Activated gamma-delta T cell treated with Interleukin-2 at 50 U/mL for 16 hours (primary cell): ENCODE measurements at regions not wholly inside any gene's neighbourhood (a gene's known extent, or its start where the extent isn't known, plus 50 kb on each side); places are given as distances from the start of the nearest gene placed in this dataset.

Experiments used
- DNase-seq: peaks from one replicate; pipeline ENCODE4 v3.0.0-alpha.2; 2020

- DNase-seq: no peak
Measured at GRCh38 chr10:10873289-10873688, 144.4 kb upstream of the CELF2 start.

GRCh38 chr10:10873915-10874314 lies 143.8 kb upstream of the CELF2 start:
- no peak for DNase-seq

GRCh38 chr10:10878963-10879362 lies 138.7 kb upstream of the CELF2 start:
- no peak for DNase-seq

- DNase-seq: no peak
Measured at GRCh38 chr10:10881117-10881813, 136.4 kb upstream of the CELF2 start.

- DNase-seq: no peak
Measured at GRCh38 chr10:10883737-10884136, 133.9 kb upstream of the CELF2 start.

- DNase-seq: no peak
Measured at GRCh38 chr10:10886861-10887531, 130.7 kb upstream of the CELF2 start.

- no peak for DNase-seq
Measured at GRCh38 chr10:10891124-10892082, 126.3 kb upstream of the CELF2 start.

- DNase-seq: no peak
Measured at GRCh38 chr10:10892290-10892875, 125.3 kb upstream of the CELF2 start.

GRCh38 chr10:10897400-10897799 lies 120.3 kb upstream of the CELF2 start:
- no peak for DNase-seq

GRCh38 chr10:10901906-10902305 lies 115.8 kb upstream of the CELF2 start:
- DNase-seq: no peak

GRCh38 chr10:10902951-10903350 lies 114.7 kb upstream of the CELF2 start:
- DNase-seq: no peak

- no peak for DNase-seq
Measured at GRCh38 chr10:10903620-10904019, 114.1 kb upstream of the CELF2 start.

- no peak for DNase-seq
Measured at GRCh38 chr10:10910634-10911033, 107.0 kb upstream of the CELF2 start.

- DNase-seq: no peak
Measured at GRCh38 chr10:10911035-10911434, 106.6 kb upstream of the CELF2 start.

GRCh38 chr10:10911471-10911921 lies 106.2 kb upstream of the CELF2 start:
- no peak for DNase-seq

GRCh38 chr10:10914144-10914543 lies 103.5 kb upstream of the CELF2 start:
- no peak for DNase-seq

- DNase-seq: no peak
Measured at GRCh38 chr10:10915215-10915614, 102.5 kb upstream of the CELF2 start.

- no peak for DNase-seq
Measured at GRCh38 chr10:10917031-10917430, 100.6 kb upstream of the CELF2 start.

- no peak for DNase-seq
Measured at GRCh38 chr10:10919976-10920375, 97.7 kb upstream of the CELF2 start.

- DNase-seq: no peak
Measured at GRCh38 chr10:10921826-10922461, 95.7 kb upstream of the CELF2 start.

GRCh38 chr10:10923029-10923651 lies 94.5 kb upstream of the CELF2 start:
- no peak for DNase-seq

- DNase-seq: no peak
Measured at GRCh38 chr10:10925667-10926066, 92.0 kb upstream of the CELF2 start.
